GM21447 (cell line): ENCODE measurements at regions not wholly inside any gene's neighbourhood (a gene's known extent, or its start where the extent isn't known, plus 50 kb on each side); places are given as distances from the start of the nearest gene placed in this dataset.

Experiments used
- ATAC-seq: cut with Tn5 transposase; IDR thresholded peaks from one replicate; pipeline ENCODE4 v1.9.1; 2021; ENCODE audit not compliant: unreplicated experiment

- ATAC-seq, result no peak
Observed at GRCh38 chr4:3852309-3852708, 86.1 kb downstream of the ADRA2C start.

- ATAC-seq, result no peak
Observed at GRCh38 chr4:3852711-3853110, 86.5 kb downstream of the ADRA2C start.

GRCh38 chr4:3853388-3854035, 87.3 kb downstream of the ADRA2C start:
- ATAC-seq, result no peak

GRCh38 chr4:3854661-3855060, 88.5 kb downstream of the ADRA2C start:
- ATAC-seq, result no peak

GRCh38 chr4:3855646-3856045, 89.5 kb downstream of the ADRA2C start:
- no peak for ATAC-seq

GRCh38 chr4:3856604-3857204, 90.5 kb downstream of the ADRA2C start:
- no peak for ATAC-seq

- no peak for ATAC-seq
Observed at GRCh38 chr4:3857269-3857926, 91.2 kb downstream of the ADRA2C start.

GRCh38 chr4:3858046-3858730, 92.0 kb downstream of the ADRA2C start:
- ATAC-seq, result no peak

- no peak for ATAC-seq
Observed at GRCh38 chr4:3858765-3859388, 92.7 kb downstream of the ADRA2C start.

GRCh38 chr4:3859571-3859970, 93.4 kb downstream of the ADRA2C start:
- ATAC-seq, result no peak

GRCh38 chr4:3860061-3860912, 94.1 kb downstream of the ADRA2C start:
- ATAC-seq, result no peak

- ATAC-seq, result no peak
Observed at GRCh38 chr4:3860913-3861636, 94.9 kb downstream of the ADRA2C start.

GRCh38 chr4:3861720-3862639, 95.8 kb downstream of the ADRA2C start:
- ATAC-seq, result no peak

GRCh38 chr4:3862640-3863420, 96.6 kb downstream of the ADRA2C start:
- no peak for ATAC-seq

GRCh38 chr4:3863841-3864741, 97.9 kb downstream of the ADRA2C start:
- no peak for ATAC-seq

GRCh38 chr4:3864742-3865721, 98.8 kb downstream of the ADRA2C start:
- no peak for ATAC-seq
